Endothelial cell of umbilical vein (primary cell): ENCODE measurements at regions not wholly inside any gene's neighbourhood (a gene's known extent, or its start where the extent isn't known, plus 50 kb on each side); places are given as distances from the start of the nearest gene placed in this dataset.

ENCODE experiments used
- BruUV-seq: library from RNA; stranded (reverse); fragments of 400-500 nt; replicated peaks from 2 replicates; lab custom pipeline; 2021; lab: Mats Ljungman, UMichigan
- CTCF ChIA-PET: fragments of 300-600, 350-600 bp; sonication (Branson Sonifier 250); formaldehyde crosslinking; loops from one replicate; lab custom pipeline; 2021; ENCODE audit warnings: antibody characterized with exemption, inconsistent platforms; lab: Charles Lee
- POLR2A ChIA-PET: fragments of 300-600, 350-600 bp; sonication (Branson Sonifier 250); formaldehyde crosslinking; loops from one replicate; lab custom pipeline; 2021; ENCODE audit warnings: antibody characterized with exemption, inconsistent platforms; lab: Charles Lee
- DNase-seq: peaks from one replicate; pipeline ENCODE4 v3.0.0-alpha.2; 2011; ENCODE audit warnings: low read depth, low spot score
- FAIRE-seq: peaks from 2 replicates; lab custom pipeline; 2011; peaks lifted over from hg19 to GRCh38; lab: Jason Lieb, UNC
- H2AFZ ChIP-seq: 2 replicates; pipeline ENCODE4 v1.6.0; 2012; ENCODE audit warnings: low read depth, low read length, control low read depth, inconsistent platforms
- H3K27ac ChIP-seq: 2 replicates; pipeline ENCODE4 v1.5.1; 2011; ENCODE audit warnings: low read depth, mild to moderate bottlenecking, control low read depth, low read length, moderate library complexity; ENCODE audit not compliant: insufficient read depth
- H3K27me3 ChIP-seq, 2 experiments: 2 replicates each; pipeline versions ENCODE4 v1.6.0 to v1.6.1; 2011; ENCODE audit warnings: low read length in 2 of 2, mixed read lengths in 1 of 2; ENCODE audit not compliant: control insufficient read depth in 2 of 2, insufficient read depth in 2 of 2
- H3K36me3 ChIP-seq, 2 experiments: 2 replicates in 1 of 2; 3 replicates in 1 of 2; pipeline ENCODE4 v1.5.1; 2011; ENCODE audit warnings: low read length in 2 of 2, mild to moderate bottlenecking in 1 of 2, moderate library complexity in 1 of 2; ENCODE audit not compliant: control insufficient read depth in 2 of 2, insufficient read depth in 2 of 2; ENCODE audit errors: extremely low read depth in 1 of 2
- H3K4me1 ChIP-seq: 3 replicates; pipeline ENCODE4 v1.5.1; 2011; ENCODE audit warnings: mild to moderate bottlenecking, low read length; ENCODE audit not compliant: control insufficient read depth, insufficient read depth; ENCODE audit errors: extremely low read depth
- H3K4me2 ChIP-seq: 2 replicates; pipeline ENCODE4 v1.6.1; 2011; ENCODE audit warnings: low read length, control low read depth, mixed read lengths; ENCODE audit not compliant: insufficient read depth
- H3K4me3 ChIP-seq, 3 experiments: fragments of 200-600 bp in 1 of 3; sonication (generic), shearing (Covaris generic) in 1 of 3; replicated peaks in 1 of 3; 2 replicates each; pipeline ENCODE4 v1.5.1; 2011 to 2016; ENCODE audit warnings: control low read depth in 3 of 3, low read length in 3 of 3, mild to moderate bottlenecking in 2 of 3, inconsistent platforms in 1 of 3, low read depth in 1 of 3, moderate library complexity in 1 of 3; ENCODE audit not compliant: insufficient read depth in 1 of 3
- H3K79me2 ChIP-seq: 2 replicates; pipeline ENCODE4 v1.6.0; 2012; ENCODE audit warnings: low read length, inconsistent platforms; ENCODE audit not compliant: control insufficient read depth, insufficient read depth
- H3K9ac ChIP-seq: replicated peaks from 2 replicates; pipeline ENCODE3; 2011; ENCODE audit warnings: low read length, control low read depth; ENCODE audit not compliant: insufficient read depth; ENCODE audit errors: extremely low read depth
- H3K9me1 ChIP-seq: replicated peaks from 3 replicates; pipeline ENCODE4 v1.6.0; 2011; ENCODE audit warnings: mild to moderate bottlenecking, low read length; ENCODE audit not compliant: control insufficient read depth, insufficient read depth; ENCODE audit errors: extremely low read depth
- H3K9me3 ChIP-seq: replicated peaks from 2 replicates; pipeline ENCODE4 v1.5.1; 2012; ENCODE audit warnings: low read length, inconsistent platforms; ENCODE audit not compliant: control insufficient read depth, insufficient read depth
- H4K20me1 ChIP-seq: replicated peaks from 2 replicates; pipeline ENCODE3; 2011; ENCODE audit warnings: mild to moderate bottlenecking, low read length; ENCODE audit not compliant: control insufficient read depth, insufficient read depth; ENCODE audit errors: extremely low read depth
- EZH2 ChIP-seq: IDR thresholded peaks from 2 replicates; pipeline ENCODE4 v1.6.1; 2012; ENCODE audit warnings: borderline replicate concordance, low read depth, mild to moderate bottlenecking, moderate library complexity, low read length, inconsistent platforms; ENCODE audit not compliant: severe bottlenecking
- FOS ChIP-seq: IDR thresholded peaks from 2 replicates; pipeline ENCODE4 v1.6.1; 2011; ENCODE audit warnings: mild to moderate bottlenecking, low read length, moderate library complexity, borderline replicate concordance; ENCODE audit not compliant: insufficient read depth
- GATA2 ChIP-seq: IDR thresholded peaks from 2 replicates; pipeline ENCODE4 v1.7.0; 2011; ENCODE audit warnings: low read depth, mild to moderate bottlenecking, moderate library complexity, mixed read lengths, low read length; ENCODE audit not compliant: insufficient read length, insufficient read depth
- JUN ChIP-seq: IDR thresholded peaks from 2 replicates; pipeline ENCODE4 v1.6.1; 2011; ENCODE audit warnings: borderline replicate concordance, low read depth; ENCODE audit not compliant: insufficient read length, insufficient read depth
- MYC ChIP-seq: IDR thresholded peaks from one replicate; pipeline ENCODE4 v1.6.1; 2011; ENCODE audit warnings: mild to moderate bottlenecking, low read depth, low read length
- POLR2AphosphoS5 ChIP-seq: IDR thresholded peaks from 2 replicates; pipeline ENCODE4 v1.6.1; 2012; ENCODE audit warnings: low read depth, mild to moderate bottlenecking, control low read depth, low read length, moderate library complexity; ENCODE audit not compliant: insufficient read depth
- dilution Hi-C: fragments of 300-500 bp; cut with MboI; formaldehyde crosslinking; loops from one replicate; pipeline ENCODE4 v1.15.0; 2019; ENCODE audit warnings: low sequenced_read_pairs; ENCODE audit not compliant: extremely low pct_ligation_motif_present
- intact Hi-C: fragments of 100-400 bp; cut with micrococcal nuclease; formaldehyde crosslinking; loops from one replicate; pipeline ENCODE4 v1.10.0; 2022
- TF ChIP-seq, protein P1 (sequence below): IDR thresholded peaks from 2 replicates; pipeline ENCODE4 v1.6.1; 2011; ENCODE audit not compliant: insufficient read depth, insufficient read length
- TF ChIP-seq, protein P2 (sequence below), 2 donors: IDR thresholded peaks; 1 replicate in 1 of 2; 2 replicates in 1 of 2; pipeline ENCODE4 v1.5.1; 2011; ENCODE audit warnings: low read length in 2 of 2, mild to moderate bottlenecking in 2 of 2, moderate library complexity in 2 of 2, control low read depth in 1 of 2, inconsistent platforms in 1 of 2, low read depth in 1 of 2; ENCODE audit not compliant: insufficient read depth in 1 of 2; ENCODE audit errors: extremely low read depth in 1 of 2

- H3K27me3 ChIP-seq: no peaks in the 10 kb centered on the region
- no peaks in the 10 kb centered on the region for H3K36me3 ChIP-seq
- H3K27ac ChIP-seq: no peak overlapping the region
- TF ChIP-seq, protein P1, sequence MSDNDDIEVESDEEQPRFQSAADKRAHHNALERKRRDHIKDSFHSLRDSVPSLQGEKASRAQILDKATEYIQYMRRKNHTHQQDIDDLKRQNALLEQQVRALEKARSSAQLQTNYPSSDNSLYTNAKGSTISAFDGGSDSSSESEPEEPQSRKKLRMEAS: no peak
- TF ChIP-seq JUN: no peak
- no peak for TF ChIP-seq MYC
- no peak for TF ChIP-seq EZH2
- no peak for TF ChIP-seq GATA2
- no peak for TF ChIP-seq FOS
- TF ChIP-seq POLR2AphosphoS5: no peak
- TF ChIP-seq, protein P2, sequence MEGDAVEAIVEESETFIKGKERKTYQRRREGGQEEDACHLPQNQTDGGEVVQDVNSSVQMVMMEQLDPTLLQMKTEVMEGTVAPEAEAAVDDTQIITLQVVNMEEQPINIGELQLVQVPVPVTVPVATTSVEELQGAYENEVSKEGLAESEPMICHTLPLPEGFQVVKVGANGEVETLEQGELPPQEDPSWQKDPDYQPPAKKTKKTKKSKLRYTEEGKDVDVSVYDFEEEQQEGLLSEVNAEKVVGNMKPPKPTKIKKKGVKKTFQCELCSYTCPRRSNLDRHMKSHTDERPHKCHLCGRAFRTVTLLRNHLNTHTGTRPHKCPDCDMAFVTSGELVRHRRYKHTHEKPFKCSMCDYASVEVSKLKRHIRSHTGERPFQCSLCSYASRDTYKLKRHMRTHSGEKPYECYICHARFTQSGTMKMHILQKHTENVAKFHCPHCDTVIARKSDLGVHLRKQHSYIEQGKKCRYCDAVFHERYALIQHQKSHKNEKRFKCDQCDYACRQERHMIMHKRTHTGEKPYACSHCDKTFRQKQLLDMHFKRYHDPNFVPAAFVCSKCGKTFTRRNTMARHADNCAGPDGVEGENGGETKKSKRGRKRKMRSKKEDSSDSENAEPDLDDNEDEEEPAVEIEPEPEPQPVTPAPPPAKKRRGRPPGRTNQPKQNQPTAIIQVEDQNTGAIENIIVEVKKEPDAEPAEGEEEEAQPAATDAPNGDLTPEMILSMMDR (IDR thresholded peaks at IDR 0.05; ENCODE audit: extremely low read depth in 1 of 2, insufficient read depth in 1 of 2, low read depth in 1 of 2, low read length in 2 of 2): no peak
- no peaks in the 10 kb centered on the region for H3K4me1 ChIP-seq
- FAIRE-seq: no peak
- H2AFZ ChIP-seq: no peak overlapping the region
- no peak overlapping the region for H3K4me3 ChIP-seq
- POLR2A ChIA-PET: no interaction called here
- no peak overlapping the region for H3K9ac ChIP-seq
- H3K79me2 ChIP-seq: no peaks in the 10 kb centered on the region
- dilution Hi-C loops (no loop called here), intact Hi-C loops (no loop called here)
- CTCF ChIA-PET: no interaction called here
- no peaks in the 10 kb centered on the region for H3K9me1 ChIP-seq
- H3K4me2 ChIP-seq: no peak overlapping the region
- BruUV-seq: no TSS peak
- H3K9me3 ChIP-seq: peaks cover 2% of the 10 kb centered on the region
- no peak for DNase-seq
- H4K20me1 ChIP-seq: no peaks in the 10 kb centered on the region
Observed at GRCh38 chr2:79272616-79273015, 113.1 kb upstream of the REG3A start.
